H7 (cell line): ENCODE measurements at regions not wholly inside any gene's neighbourhood (a gene's known extent, or its start where the extent isn't known, plus 50 kb on each side); places are given as distances from the start of the nearest gene placed in this dataset.
"Not testable (repeated sequence)": the region's sequence is repeated elsewhere in the genome, so short reads cannot be mapped to it uniquely, and the experiment has no call there.

Experiments
- DNase-seq: peaks from one replicate; pipeline ENCODE4 v3.0.0; 2012
- H3K27me3 ChIP-seq: 2 replicates; pipeline ENCODE4 v1.6.0; 2011; ENCODE audit warnings: mild to moderate bottlenecking, low read length; ENCODE audit not compliant: control insufficient read depth, insufficient read depth
- H3K36me3 ChIP-seq: replicated peaks from 2 replicates; pipeline ENCODE4 v1.5.1; 2011; ENCODE audit warnings: low read length; ENCODE audit not compliant: control insufficient read depth, insufficient read depth
- H3K4me3 ChIP-seq: 2 replicates; pipeline ENCODE4 v1.5.1; 2011; ENCODE audit warnings: low read depth, mild to moderate bottlenecking, control low read depth, low read length, moderate library complexity; ENCODE audit not compliant: insufficient read depth

GRCh38 chr13:86569974-86570373 lies 770.8 kb upstream of the SLITRK6 start:
- DNase-seq: no peak
- Histone ChIP-seq H3K4me3 (no peak overlapping the region), H3K36me3 (no peaks in the 10 kb centered on the region)

GRCh38 chr13:86572115-86572514 lies 772.9 kb upstream of the SLITRK6 start:
- H3K36me3 ChIP-seq: no peaks in the 10 kb centered on the region
- no peak overlapping the region for H3K4me3 ChIP-seq
- no peaks in the 10 kb centered on the region for H3K27me3 ChIP-seq
- no peak for DNase-seq

More at GRCh38 chr13:86569974-86570373, 770.8 kb upstream of the SLITRK6 start:
- no peaks in the 10 kb centered on the region for H3K27me3 ChIP-seq

- H3K36me3 ChIP-seq: no peaks in the 10 kb centered on the region
- H3K4me3 ChIP-seq: no peak overlapping the region
- DNase-seq: no peak
- H3K27me3 ChIP-seq: no peaks in the 10 kb centered on the region
Measured at GRCh38 chr13:86579662-86580061, 780.4 kb upstream of the SLITRK6 start.

- Histone ChIP-seq H3K27me3 (no peaks in the 10 kb centered on the region), H3K4me3 (no peak overlapping the region), H3K36me3 (no peaks in the 10 kb centered on the region)
- no peak for DNase-seq
Measured at GRCh38 chr13:86581706-86582105, 782.5 kb upstream of the SLITRK6 start.

GRCh38 chr13:86584301-86584700 lies 785.1 kb upstream of the SLITRK6 start:
- no peak overlapping the region for H3K4me3 ChIP-seq
- no peaks in the 10 kb centered on the region for H3K27me3 ChIP-seq
- H3K36me3 ChIP-seq: no peaks in the 10 kb centered on the region
- no peak for DNase-seq

GRCh38 chr13:86585835-86586234 lies 786.6 kb upstream of the SLITRK6 start:
- DNase-seq: no peak
- H3K27me3 ChIP-seq: no peaks in the 10 kb centered on the region
- no peak overlapping the region for H3K4me3 ChIP-seq
- H3K36me3 ChIP-seq: no peaks in the 10 kb centered on the region

- no peak for DNase-seq
- Histone ChIP-seq H3K27me3 (no peaks in the 10 kb centered on the region), H3K36me3 (no peaks in the 10 kb centered on the region), H3K4me3 (no peak overlapping the region)
Measured at GRCh38 chr13:86591862-86592261, 792.6 kb upstream of the SLITRK6 start.

GRCh38 chr13:86601351-86601750 lies 802.1 kb upstream of the SLITRK6 start:
- DNase-seq: no peak
- Histone ChIP-seq H3K36me3 (no peaks in the 10 kb centered on the region), H3K4me3 (no peak overlapping the region), H3K27me3 (no peaks in the 10 kb centered on the region)

GRCh38 chr13:86606264-86606663 lies 807.0 kb upstream of the SLITRK6 start:
- DNase-seq: no peak
- Histone ChIP-seq H3K27me3 (no peaks in the 10 kb centered on the region), H3K36me3 (no peaks in the 10 kb centered on the region), H3K4me3 (no peak overlapping the region)

- Histone ChIP-seq H3K27me3 (no peaks in the 10 kb centered on the region), H3K36me3 (no peaks in the 10 kb centered on the region), H3K4me3 (no peak overlapping the region)
- DNase-seq: no peak
Measured at GRCh38 chr13:86608701-86609100, 809.5 kb upstream of the SLITRK6 start.

- no peak for DNase-seq
- Histone ChIP-seq H3K36me3 (no peaks in the 10 kb centered on the region), H3K27me3 (no peaks in the 10 kb centered on the region), H3K4me3 (no peak overlapping the region)
Measured at GRCh38 chr13:86633346-86633745, 834.1 kb upstream of the SLITRK6 start.

- not testable (repeated sequence) for H3K36me3 ChIP-seq, DNase-seq, H3K4me3 ChIP-seq, H3K27me3 ChIP-seq
Measured at GRCh38 chr13:86651171-86651570, 852.0 kb upstream of the SLITRK6 start.

- DNase-seq: no peak
- Histone ChIP-seq H3K36me3 (no peaks in the 10 kb centered on the region), H3K27me3 (no peaks in the 10 kb centered on the region), H3K4me3 (no peak overlapping the region)
Measured at GRCh38 chr13:86653009-86653408, 853.8 kb upstream of the SLITRK6 start.

- DNase-seq: no peak
- no peaks in the 10 kb centered on the region for H3K27me3 ChIP-seq
- no peaks in the 10 kb centered on the region for H3K36me3 ChIP-seq
- H3K4me3 ChIP-seq: no peak overlapping the region
Measured at GRCh38 chr13:86655561-86655960, 856.3 kb upstream of the SLITRK6 start.

- no peak overlapping the region for H3K4me3 ChIP-seq
- no peaks in the 10 kb centered on the region for H3K36me3 ChIP-seq
- no peaks in the 10 kb centered on the region for H3K27me3 ChIP-seq
- no peak for DNase-seq
Measured at GRCh38 chr13:86660090-86660489, 860.9 kb upstream of the SLITRK6 start.

- no peaks in the 10 kb centered on the region for H3K27me3 ChIP-seq
- no peak for DNase-seq
- H3K4me3 ChIP-seq: no peak overlapping the region
Measured at GRCh38 chr13:86665842-86666241, 866.6 kb upstream of the SLITRK6 start.

More at GRCh38 chr13:86665842-86666241, 866.6 kb upstream of the SLITRK6 start:
- no peaks in the 10 kb centered on the region for H3K36me3 ChIP-seq
